Head of caudate nucleus (tissue), 42 donors: ENCODE measurements at regions not wholly inside any gene's neighbourhood (a gene's known extent, or its start where the extent isn't known, plus 50 kb on each side); places are given as distances from the start of the nearest gene placed in this dataset.

ENCODE experiments used
- DNase-seq, 42 donors: peaks; one replicate each; pipeline versions ENCODE4 v3.0.0 to v3.0.0-alpha.2; 2020 to 2021; ENCODE audit warnings: mixed read lengths in 7 of 42
- intact Hi-C: fragments of 100-400 bp; cut with DNase I; formaldehyde crosslinking; loops from one replicate; pipeline ENCODE4 v1.15.0; 2022

DNA sequence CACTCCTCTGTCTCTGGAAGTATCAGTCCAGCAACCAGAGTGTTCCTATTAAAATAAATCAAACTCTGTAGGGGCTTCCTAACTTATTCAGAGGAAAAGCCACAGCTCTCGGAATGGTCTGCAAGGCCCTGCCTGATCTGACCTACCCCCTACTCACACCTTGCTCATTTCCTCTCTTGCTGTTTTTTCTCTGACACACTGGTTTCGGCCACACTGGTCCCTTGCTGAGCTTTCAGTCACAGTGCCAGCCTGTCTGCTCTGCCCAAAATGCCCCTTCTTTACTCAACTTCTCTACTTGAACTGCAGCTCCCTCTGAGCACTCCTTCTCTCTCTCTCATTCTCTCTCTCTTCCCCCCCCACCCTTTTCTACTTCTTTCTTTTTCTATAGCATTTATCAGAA lies 430.2 kb downstream of the UTRN start:
- no peak for DNase-seq
- intact Hi-C loops = no loop called here

DNA sequence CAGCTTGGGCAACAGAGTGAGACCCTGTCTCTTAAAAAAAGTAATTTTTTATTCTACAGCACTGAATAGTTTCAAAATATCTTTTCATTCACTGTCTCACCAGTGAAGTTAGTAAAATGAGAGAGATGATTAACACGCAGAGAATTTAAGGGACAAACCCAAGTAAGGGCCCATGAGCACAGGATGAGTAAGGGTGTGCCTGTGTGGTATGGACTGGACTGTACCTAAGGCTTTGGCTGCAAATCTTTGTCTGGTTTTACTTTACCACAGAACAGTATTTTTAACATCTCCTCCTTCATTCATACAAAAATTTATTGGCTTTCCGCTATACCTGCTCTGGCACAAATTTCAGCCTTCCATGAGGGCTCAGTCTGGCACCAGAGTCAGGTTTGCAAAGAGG lies 433.3 kb downstream of the UTRN start:
- intact Hi-C loops = no loop called here
- no peak for DNase-seq

DNA sequence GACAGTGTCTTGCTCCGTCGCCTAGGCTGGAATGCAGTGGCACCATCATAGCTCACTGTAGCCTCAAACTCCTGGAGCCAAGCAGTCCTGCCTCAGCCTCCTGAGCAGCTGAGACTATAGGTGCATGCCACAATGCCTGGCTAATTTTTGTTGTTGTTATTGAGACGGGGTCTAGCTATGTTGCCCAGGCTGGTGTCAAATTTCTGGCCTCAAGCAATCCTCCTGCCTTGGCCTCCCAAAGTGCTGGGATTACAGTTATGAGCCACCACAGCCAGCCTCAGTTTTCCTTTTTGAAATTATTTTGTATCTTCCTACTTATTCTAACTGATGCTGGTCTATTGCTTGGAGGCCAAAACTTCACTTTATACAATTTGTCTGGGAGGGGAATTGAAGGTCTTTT lies 436.1 kb downstream of the UTRN start:
- intact Hi-C loops = no loop called here
- no peak for DNase-seq

DNA sequence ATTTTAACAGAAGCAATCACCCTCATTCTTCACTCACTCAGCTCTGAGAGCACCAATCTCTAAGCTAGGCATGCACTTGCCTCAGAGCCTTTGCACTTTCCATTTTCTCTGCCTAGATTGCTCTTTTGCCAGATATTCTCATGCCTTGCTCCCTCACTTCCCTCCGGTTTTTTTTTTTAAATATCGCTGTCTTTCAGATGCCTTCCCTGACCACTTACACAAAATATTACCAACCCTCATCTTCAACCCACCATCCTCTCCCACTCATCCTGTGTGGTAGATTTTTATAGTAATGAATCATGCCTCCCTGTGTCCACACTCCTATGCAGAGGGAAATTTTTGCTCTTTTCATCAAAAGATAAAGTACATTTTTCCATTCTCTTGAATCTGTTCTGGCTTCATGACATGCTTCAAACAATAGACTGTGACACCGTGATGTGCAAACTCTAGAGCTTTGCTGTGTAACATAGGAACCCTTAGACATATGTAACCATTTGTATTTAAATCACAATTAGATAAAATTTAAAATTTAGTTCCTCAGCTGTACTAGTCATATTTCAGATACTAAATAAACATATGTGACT lies 437.1 kb downstream of the UTRN start:
- no peak for DNase-seq
- intact Hi-C loops = no loop called here

DNA sequence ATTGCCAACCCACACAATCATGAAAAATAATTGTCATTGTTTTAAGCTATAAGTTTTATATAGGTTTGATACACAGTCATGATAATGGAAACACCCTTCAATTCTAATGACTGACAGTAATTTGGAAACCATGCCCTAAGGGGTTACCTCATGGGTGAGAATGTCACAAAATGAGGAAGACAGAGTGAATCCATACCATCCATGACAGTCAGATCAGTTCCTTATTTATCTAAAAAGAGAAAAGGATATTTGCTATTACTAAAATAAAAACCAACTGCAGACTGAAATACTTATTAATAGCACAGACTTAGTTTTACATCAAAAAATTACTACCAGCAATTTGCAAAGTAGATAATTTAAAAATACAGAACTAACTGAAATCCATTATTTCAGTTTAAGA lies 437.8 kb downstream of the UTRN start:
- no peak for DNase-seq
- intact Hi-C loops = no loop called here

DNA sequence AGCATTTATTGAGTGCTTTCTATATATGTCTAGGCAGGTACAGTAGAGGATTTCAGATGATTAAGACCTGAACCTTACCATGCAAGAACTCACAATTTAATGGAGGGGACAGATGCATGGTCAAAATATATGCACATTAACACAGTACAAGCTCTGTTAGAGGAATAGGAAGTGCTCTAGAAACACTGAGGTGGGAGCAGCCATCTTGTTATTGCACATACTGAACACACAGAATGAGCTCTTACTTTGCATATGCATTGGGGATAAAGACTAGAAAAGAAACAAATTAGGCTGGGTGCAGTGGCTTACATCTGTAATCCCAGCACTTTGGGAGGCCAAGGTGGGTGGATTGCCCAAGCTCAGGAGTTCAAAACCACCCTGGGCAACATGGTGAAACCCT lies 438.3 kb downstream of the UTRN start:
- intact Hi-C loops = no loop called here
- no peak for DNase-seq

DNA sequence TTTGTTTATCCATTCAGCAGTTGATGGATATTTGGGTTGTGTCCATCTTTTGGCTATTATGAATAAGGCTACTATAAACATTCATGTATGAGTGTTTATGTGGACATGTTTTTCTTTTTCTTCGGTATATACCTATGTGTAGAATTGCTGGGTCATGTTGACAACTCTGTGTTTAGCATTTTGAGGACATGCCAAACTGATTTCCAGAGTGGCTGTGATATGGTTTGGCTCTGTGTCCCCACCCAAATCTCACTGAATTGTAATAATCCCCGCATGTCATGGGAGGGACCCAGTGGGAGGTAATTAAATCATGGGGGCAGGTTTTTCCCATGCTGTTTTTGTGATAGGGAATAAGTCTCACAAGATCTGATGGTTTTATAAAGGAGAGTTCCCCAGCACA lies 439.7 kb downstream of the UTRN start:
- DNase-seq = no peak
- intact Hi-C loops = no loop called here

- intact Hi-C loops = no loop called here
- no peak for DNase-seq
Observed at GRCh38 chr6:144725736-144726522, 440.8 kb downstream of the UTRN start.

DNA sequence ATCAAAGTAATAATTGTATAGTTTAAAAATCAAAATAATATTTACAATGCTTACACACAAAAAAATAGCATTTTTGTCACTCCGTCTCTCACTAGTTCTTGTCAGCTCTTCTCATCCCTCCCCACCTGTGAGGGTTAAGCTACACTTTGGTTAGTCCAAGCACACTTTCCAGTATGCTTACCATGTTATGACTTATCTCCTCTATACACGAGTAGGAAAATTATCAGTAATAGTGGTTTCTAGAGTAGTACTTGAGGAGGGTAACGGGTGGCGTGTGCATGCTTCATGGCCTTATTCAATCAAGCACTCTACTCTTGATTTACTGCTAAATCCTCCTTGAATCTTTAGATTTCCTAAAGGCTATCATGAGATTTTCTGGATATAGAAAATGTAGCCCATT lies 443.7 kb downstream of the UTRN start:
- intact Hi-C loops = no loop called here
- no peak for DNase-seq

DNA sequence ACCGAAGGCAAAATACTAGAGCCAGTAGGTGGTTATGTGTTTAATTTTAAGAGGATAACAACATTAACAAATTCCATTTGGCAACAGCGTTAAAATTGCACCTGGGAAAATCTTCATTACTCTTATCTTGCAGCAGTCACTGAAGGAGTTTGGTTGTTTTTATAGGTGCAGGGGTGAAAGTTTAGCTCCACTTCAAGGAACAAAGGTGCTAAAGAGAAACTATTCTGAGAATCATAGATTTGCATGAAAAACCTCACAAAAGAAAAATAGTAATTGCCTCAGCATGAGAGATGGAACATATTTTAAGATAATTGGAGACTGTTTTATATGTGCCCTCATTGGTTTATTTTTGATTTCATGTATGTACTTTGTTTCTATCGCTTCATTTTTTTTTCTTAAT lies 444.4 kb downstream of the UTRN start:
- intact Hi-C loops = no loop called here
- DNase-seq = no peak

DNA sequence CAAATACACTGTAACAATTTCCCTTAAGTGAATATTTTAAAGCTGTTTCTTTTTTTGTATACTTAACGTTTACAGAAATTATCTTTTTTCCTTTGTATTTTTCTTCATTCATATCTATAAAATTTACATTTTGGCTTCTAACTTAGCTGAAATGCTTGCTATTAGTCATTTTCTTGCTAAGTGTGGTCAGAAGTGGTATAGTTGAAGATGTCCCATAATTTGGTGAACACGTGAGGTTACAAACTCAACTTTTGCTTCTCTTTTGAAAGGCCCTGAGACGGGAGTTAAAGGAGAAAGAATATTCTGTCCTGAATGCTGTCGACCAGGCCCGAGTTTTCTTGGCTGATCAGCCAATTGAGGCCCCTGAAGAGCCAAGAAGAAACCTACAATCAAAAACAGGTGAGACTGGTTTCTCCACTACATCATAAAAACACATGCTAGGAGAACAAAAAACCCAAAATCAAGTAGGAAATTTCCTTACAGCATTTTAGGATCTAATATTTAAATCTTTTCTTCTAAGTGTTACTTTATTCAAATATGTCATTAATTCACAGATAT lies 445.0 kb downstream of the UTRN start:
- intact Hi-C loops = no loop called here
- DNase-seq = no peak

- intact Hi-C loops = no loop called here
- DNase-seq = no peak
Observed at GRCh38 chr6:144731229-144731628, 446.1 kb downstream of the UTRN start.

DNA sequence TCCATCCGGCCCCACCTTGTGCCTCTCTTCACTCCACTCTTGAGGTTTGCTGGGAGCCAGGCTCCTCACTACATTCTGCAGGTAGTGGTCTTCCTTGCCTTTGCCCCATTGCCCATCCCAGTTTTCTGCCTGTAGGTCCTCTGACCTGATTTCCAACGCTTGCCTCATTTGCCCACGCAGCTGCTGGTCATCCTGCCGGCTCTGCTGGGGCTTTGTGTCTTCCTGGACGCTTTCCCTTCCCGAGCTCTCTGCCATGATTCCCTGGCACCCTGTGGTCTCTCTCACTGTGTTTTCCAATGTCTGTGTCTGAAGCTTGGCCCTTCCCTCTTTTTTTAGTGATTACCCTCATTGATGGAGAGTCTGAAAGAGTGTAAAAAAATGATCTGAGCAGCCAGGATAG lies 451.6 kb downstream of the UTRN start:
- intact Hi-C loops = no loop called here
- peak in 11 of 42 donors; percentile 5 to 55 (median 14) for DNase-seq

GRCh38 chr6:144737998-144738397 lies 452.9 kb downstream of the UTRN start:
- intact Hi-C loops = no loop called here
- DNase-seq = no peak

GRCh38 chr6:144739873-144740272 lies 454.7 kb downstream of the UTRN start:
- intact Hi-C loops = no loop called here
- no peak for DNase-seq

DNA sequence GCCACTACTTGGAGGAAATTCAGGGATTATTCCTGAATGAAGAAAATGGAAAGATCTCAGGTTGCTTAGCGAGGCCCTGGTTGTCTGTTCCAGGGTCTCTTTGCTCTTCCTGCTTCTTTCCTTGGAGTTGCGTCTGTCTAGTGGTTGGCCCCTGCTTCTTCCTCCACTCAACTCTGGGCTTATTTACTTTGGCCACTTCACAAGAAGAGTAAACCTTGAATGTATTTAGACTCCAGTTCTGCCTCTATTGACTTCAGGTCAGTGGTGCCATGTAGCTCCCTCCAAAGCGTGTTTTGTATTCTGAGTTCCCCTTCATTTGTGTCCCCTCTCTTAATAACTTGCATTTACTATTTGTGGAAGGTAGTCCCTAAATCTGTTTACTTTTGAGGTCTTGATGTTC lies 456.5 kb downstream of the UTRN start:
- DNase-seq = no peak
- intact Hi-C loops = no loop called here

GRCh38 chr6:144742779-144743178 lies 457.6 kb downstream of the UTRN start:
- DNase-seq = no peak
- intact Hi-C loops = no loop called here

DNA sequence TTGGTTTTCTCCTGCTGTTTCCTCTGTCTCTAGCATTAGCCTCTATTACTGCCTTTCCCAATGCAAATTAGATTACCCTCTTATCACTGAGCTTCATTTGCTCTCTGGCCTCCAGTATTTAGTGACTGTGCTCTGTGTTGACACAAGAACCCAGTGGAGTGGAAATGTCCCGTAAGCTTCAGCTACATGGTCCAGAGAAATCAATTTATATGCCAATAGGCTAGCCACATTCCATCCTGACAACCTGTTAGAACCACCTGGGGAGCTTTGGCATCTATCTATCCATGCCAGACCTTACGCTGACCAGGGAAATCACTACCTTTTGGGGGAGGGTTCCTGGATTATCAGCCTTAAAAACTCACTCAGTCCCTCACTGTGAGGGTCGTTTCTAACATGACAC lies 459.6 kb downstream of the UTRN start:
- intact Hi-C loops = no loop called here
- DNase-seq = no peak

DNA sequence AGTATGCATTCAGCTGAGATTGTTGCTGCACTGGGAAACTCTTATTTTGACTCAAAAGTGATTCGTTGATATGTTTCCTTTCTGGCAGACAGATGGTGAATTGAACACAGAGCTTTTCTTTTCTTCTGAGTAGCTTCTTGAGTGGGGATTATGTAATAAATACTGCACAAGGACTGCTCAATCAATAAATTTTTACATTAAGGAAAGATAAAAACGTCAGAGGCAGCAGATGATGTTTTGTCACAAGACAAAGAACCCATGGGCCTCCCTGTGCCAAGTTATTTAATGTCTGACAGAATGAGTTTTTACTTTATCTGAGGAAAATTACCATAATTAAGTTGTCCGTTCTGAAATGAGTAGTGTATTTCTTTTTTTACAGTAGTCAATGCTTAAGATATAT lies 460.3 kb downstream of the UTRN start:
- no peak for DNase-seq
- intact Hi-C loops = no loop called here

DNA sequence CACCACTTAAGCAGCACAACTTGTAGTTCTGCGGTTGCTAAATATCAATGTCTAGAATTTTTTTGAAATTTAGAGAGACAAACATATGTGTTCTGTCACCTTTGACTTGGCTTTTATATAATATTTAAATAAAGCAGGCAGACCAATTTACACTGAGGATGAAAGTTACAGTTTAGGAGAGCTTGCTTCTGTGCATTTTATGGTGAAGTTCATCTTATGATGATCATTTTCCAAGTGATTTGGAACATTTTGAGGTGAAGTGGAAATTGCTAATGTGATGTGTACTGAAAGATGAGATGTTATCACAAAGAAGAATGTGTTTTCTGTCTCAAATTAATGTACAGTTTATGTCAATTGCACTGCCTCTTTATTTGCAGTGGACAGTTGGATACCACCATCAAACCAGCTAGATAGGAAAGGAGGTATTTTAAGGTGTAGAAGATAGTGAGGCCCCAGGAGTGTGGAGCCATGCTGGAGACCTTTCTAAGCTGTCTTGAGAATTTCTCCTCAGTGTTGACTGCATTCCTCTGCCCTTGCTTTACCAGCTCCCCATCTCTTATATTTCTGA lies 461.9 kb downstream of the UTRN start:
- intact Hi-C loops = no loop called here
- DNase-seq = no peak

GRCh38 chr6:144749263-144749662 lies 464.1 kb downstream of the UTRN start:
- intact Hi-C loops = no loop called here
- no peak for DNase-seq
